ENCODE measurements at regions not wholly inside any gene's neighbourhood (a gene's known extent, or its start where the extent isn't known, plus 50 kb on each side); places are given as distances from the start of the nearest gene placed in this dataset.
"Not testable (repeated sequence)": the region's sequence is repeated elsewhere in the genome, so short reads cannot be mapped to it uniquely, and the experiment has no call there.

DNA sequence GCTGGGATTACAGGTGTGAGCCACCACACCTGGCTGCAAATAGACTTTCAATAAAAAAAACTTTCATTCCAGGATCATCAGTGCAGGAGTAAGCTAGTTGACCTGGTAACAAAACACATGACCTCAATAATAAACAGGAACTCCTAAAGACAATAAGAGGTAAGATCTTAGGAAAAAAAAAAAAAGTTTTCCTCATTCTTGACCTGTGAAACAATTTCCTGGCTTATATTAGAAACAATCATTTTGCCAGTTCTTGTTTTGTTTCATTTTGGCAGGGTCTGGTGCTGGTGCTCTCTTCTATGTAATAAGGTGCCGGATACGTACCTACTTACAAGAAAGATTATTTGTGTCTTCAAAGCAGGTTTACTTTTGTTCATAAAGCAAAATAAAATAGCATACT, 90.6 kb upstream of the AMN1 start:
- DNase-seq: no peak

GRCh38 chr12:31818623-31819268, 89.9 kb upstream of the AMN1 start:
- no peak for DNase-seq

GRCh38 chr12:31817120-31817519, 88.3 kb upstream of the AMN1 start:
- DNase-seq: no peak

DNA sequence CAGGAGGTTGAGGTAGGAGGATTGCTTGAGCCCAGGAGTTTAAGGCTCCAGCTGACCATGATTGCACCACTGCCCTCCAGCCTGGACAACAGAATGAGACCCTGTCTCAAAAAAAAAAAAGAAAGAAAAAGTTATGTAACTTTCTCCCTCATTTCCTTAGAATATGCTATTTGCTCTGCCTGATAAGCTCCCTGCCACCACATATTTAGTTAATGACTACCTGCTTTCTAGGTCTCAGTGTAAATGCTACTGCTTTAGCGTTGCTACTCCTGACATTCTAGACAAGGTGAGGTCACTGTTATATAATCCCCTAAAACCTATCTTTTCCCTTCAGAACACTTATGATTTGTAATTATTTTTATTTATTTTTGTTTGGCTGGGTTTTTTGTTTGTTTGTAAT, 86.3 kb upstream of the AMN1 start:
- DNase-seq: no peak

GRCh38 chr12:31813305-31813704, 84.5 kb upstream of the AMN1 start:
- no peak for DNase-seq

DNA sequence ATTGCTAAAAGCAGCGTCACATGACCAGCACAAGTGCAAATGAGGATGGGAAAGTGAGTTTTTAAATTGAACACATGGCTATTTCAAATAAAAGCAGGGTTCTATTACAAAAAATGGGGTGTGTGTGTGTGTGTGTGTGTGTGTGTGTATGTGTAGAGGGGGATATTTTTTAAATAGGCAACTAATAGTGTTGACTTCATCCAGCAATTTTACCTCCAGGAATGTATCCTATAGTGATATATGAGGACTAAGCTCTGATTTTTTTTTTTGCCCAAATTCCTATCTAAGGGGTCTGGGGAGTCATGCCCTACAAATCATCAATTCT, 78.9 kb upstream of the AMN1 start:
- DNase-seq: peak in 1 of 5 experiments; percentile 34

- not testable (repeated sequence) for DNase-seq
These were observed 78.4 kb upstream of the AMN1 start for GRCh38 chr12:31807081-31807772.

- DNase-seq: not testable (repeated sequence)
These were observed 76.9 kb upstream of the AMN1 start for GRCh38 chr12:31805681-31806080.

DNA sequence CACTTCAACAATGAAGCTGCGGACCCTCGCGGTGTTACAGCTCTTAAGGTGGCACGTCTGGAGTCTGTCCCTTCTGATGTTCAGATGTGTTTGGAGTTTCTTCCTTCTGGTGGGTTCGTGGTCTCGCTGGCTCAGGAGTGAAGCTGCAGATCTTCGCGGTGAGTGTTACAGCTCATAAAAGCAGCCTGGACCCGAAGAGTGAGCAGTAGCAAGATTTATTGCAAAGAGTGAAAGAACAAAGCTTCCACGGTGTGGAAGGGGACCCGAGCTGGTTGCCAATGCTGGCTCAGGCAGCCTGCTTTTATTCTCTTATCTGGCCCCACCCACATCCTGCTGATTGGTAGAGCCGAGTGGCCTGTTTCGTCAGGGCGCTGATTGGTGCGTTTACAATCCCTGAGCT, 75.9 kb upstream of the AMN1 start:
- DNase-seq: peak in 1 of 5 experiments; percentile 46

- peak in 1 of 5 experiments; percentile 89 for DNase-seq
These were observed 75.3 kb upstream of the AMN1 start for GRCh38 chr12:31804185-31804504.

DNA sequence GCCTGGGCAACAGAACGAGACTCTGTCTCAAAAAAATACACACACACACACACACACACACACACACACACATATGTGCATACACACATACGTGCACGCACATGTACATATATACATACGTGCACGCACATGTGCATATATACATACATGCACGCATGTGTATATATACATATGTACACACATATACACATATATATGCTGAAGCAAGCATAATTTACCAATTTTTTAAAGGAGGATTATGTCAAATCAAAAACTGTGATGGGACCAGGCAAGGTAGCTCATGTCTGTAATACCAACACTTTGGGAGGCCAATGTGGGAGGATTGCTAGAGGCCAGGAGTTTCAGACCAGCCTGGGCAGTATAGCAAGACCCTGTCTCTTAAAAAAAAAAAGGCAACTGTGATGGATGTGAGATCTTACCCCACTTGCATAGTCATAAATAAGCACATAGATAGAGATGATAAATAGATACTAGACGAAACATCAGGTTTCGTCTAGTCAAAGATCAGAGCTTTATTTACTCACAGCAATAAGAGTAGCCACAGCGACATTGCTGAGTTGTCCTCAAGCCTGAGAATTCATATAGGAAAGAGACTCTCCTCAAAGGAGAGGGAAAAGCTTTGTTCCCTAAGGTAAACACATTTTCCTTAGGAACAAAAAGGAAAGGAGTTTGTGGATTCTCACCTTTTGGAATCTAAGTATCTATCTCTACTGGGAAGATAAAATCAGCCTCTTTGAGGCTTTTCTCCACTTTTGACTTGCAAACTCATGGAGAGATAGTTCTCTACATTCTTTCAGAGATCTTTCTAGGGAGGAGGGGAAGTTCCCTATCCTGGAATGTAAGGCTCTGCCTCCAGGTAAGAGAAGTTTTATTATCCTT, 74.7 kb upstream of the AMN1 start:
- peak in 1 of 5 experiments; percentile 80 for DNase-seq

GRCh38 chr12:31801872-31802271, 73.1 kb upstream of the AMN1 start:
- peak in 1 of 5 experiments; percentile 26 for DNase-seq

- DNase-seq: no peak
These were observed 68.5 kb upstream of the AMN1 start for GRCh38 chr12:31797230-31797872.

- DNase-seq: no peak
These were observed 67.6 kb upstream of the AMN1 start for GRCh38 chr12:31796270-31796951.

DNA sequence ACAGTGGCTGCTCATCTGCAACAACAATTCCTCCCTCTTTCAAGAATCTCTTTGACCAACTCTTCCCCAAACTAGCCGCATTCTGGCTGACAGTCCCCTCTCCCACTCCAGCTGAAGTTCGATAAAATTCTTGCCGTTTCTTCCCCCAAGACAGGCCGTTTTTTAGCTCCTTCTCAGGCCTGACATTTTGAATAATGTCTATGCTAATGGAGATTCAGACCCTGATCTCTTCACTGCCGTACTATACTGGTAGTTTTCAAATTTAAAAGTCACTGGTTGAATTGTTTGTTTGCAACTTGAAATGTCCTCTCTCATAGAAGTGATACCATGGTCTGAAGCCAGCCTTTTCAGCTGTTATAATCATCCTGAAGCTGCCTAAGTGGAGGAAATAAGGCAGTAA, 65.9 kb upstream of the AMN1 start:
- DNase-seq: no peak

DNA sequence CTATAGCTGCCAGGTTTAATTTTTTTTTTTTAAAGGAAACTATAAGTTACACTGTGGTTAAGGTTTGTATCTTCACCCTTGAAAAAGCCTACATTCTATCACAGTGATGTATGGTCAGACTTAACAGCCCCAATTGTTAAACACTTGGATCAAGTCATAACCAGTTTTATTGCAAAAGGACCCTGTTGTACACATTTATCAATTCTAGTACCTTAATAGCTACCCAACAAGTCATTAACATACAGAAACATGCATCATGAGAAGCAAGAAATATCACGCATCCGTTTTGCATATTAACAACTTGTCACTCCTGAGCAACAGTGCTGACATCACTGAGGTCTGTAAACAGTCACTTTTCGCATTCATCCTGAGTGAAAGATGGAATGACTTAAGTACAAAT, 62.4 kb upstream of the AMN1 start:
- DNase-seq: not testable (repeated sequence)

GRCh38 chr12:31790759-31791158, 61.9 kb upstream of the AMN1 start:
- DNase-seq: no peak

DNA sequence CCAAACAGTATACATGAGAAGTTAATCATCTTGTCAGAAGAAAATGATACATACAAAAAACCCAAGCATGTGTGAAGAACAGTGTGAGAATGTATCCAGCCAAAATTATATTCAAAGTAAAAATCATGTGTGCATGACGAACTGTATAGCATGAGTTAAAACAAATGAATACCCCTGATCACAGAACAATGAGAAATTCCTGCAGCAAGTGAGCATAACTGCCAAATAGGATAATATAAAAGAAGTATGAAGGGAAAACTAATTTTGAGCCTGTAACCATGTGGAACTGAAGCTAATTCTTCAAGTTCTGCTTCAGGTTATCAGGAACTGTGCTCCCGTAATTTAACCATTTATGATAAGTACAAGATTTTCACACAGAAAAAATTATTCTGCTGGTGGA, 56.5 kb upstream of the AMN1 start:
- DNase-seq: no peak

DNA sequence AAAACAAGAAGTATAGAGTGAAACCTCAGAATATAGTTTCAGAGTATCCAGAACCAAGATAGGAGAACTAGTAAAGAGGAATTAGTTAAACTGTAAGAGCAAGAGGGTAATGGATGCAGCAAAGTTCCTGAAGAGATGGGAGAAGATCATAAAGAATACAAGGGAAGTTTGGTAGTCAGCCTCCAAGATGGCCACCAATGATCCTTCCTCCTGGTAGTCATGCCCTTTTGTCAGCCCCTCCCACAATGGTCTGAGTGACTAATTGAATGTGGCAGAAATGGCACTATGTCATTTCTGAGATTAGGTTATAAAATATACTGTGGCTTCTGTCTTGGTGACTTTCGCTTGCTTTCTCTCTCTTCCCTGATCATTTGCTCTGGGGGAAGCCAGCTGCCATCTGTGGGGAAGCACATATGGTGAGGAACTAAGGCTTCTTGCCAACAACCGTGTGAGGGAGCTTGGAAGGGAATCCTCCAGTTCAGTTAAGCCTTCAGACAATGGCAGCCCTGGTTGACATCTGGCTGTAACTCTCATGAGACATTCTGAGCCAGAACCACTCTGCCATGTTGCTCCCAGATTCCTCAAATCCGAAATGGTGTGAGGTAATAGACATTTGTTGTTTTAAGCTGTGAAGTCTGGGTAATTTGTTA, 55.3 kb upstream of the AMN1 start:
- DNase-seq: no peak

- no peak for DNase-seq
These were observed 54.7 kb upstream of the AMN1 start for GRCh38 chr12:31783556-31783955.

- no peak for DNase-seq
These were observed 53.2 kb upstream of the AMN1 start for GRCh38 chr12:31781894-31782540.

- DNase-seq: no peak
These were observed 51.3 kb upstream of the AMN1 start for GRCh38 chr12:31780096-31780495.

All from T-helper 2 cell (primary cell).